Middle frontal gyrus (tissue), 1 donor: ENCODE measurements at regions not wholly inside any gene's neighbourhood (a gene's known extent, or its start where the extent isn't known, plus 50 kb on each side); places are given as distances from the start of the nearest gene placed in this dataset.
"Not testable (repeated sequence)": the region's sequence is repeated elsewhere in the genome, so short reads cannot be mapped to it uniquely, and the experiment has no call there.

Source experiments
- DNase-seq: peaks from one replicate; pipeline ENCODE4 v3.0.0-alpha.2; 2015; ENCODE audit warnings: low spot score; ENCODE audit errors: extremely low spot score

DNA sequence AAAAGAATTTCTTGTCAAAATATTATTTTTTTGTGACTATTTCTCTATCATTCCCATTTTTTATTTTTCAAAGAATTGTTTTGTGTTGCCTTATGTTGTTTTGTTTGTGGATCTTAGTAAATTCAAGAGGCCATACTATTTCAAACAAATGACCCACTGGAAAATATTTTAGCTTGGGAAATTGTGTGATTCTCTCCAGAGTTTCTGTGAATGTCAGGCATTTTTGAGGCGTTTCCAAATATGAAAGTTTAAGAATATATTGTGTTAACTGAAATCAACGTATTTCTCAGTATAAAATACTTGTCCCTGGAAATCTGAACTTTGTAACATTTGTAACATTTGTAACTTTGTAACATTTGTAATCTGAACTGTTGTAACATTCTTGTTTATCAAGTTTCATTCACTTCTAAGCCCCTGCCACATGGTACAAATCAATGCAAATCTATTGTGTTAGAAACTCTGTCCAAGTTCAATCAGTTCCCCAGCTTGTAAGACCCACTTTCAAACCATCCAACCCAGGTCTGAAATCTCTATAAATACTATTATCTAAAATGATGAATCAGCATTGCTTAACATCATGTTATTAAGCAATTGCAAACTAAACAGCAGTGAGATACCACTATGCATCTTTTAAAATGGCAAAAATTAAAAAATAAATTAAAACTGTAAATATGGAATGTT, 465.4 kb upstream of the GRID2 start:
- no peak for DNase-seq

GRCh38 chr4:91840359-91840758, 463.4 kb upstream of the GRID2 start:
- DNase-seq: no peak

- no peak for DNase-seq
Observed at GRCh38 chr4:91846233-91846632, 457.5 kb upstream of the GRID2 start.

DNA sequence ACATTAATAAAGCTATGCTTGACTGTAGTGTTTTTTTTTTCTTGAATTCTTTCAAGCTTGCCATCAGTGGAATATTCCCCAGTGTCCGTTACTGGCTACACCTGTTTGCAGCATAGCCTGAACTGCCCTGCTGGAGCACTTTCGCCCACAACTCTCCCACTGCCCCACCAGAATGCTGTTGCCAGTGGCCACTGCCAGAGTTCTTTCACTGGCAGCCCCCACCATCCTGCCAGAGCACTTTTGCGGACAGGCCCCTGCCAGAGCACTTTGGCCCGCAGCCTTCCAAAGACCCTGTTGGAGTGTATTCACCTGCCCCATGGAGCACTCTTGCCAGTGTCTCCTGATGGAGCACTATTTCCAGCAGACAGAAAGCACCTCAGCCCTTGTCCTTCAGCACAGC, 452.3 kb upstream of the GRID2 start:
- no peak for DNase-seq

DNA sequence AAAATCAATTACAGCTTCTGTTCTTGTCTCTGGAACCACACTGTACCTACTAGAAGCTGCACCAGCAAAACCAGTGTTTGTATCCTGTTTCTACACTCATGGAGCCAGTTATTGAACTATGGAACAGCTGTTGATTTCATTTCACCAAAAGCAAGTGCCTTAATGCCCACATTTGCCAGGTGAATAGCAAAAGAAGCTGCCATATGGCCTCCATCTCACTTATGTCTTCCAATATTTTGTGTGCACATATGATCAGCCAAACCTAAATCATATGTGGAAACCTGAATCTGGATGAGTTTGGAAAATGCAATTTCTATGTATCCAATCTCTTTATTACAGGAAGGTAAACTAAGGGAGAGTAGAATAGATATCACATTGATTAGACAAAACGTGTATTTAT, 415.8 kb upstream of the GRID2 start:
- DNase-seq: no peak

- not testable (repeated sequence) for DNase-seq
Observed at GRCh38 chr4:91891217-91891616, 412.5 kb upstream of the GRID2 start.

- DNase-seq: no peak
Observed at GRCh38 chr4:91894006-91894405, 409.8 kb upstream of the GRID2 start.

GRCh38 chr4:91904556-91904955, 399.2 kb upstream of the GRID2 start:
- no peak for DNase-seq

GRCh38 chr4:91909963-91910362, 393.8 kb upstream of the GRID2 start:
- no peak for DNase-seq

DNA sequence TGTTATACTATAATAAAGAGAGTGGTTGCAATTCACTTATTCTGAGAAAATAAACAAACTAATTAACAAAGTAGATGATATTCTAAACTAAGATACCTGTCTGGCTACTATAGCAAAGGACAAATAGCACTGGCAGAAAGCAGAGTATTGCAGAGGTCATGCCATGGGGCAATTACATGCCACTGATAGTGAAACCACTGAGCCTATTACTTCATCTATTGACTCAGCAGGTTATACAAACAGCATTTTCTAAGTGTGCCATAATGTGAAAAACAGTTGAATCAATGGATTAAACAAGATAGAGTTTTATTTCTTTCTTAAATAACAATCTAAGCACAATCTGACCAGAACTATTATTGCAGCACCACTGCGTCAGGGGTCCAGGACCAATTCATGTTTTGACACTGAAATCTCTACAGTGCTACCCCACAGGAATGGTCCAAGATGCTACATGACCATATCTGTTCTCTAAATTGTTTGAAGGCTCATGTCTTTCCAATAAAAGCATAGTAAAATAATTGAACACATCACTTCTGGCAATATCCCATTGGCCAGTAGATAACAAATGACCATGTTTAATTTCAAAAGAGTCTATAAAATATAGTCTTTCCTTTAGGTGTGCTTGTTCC, 389.5 kb upstream of the GRID2 start:
- no peak for DNase-seq

GRCh38 chr4:91916219-91916618, 387.5 kb upstream of the GRID2 start:
- no peak for DNase-seq

DNA sequence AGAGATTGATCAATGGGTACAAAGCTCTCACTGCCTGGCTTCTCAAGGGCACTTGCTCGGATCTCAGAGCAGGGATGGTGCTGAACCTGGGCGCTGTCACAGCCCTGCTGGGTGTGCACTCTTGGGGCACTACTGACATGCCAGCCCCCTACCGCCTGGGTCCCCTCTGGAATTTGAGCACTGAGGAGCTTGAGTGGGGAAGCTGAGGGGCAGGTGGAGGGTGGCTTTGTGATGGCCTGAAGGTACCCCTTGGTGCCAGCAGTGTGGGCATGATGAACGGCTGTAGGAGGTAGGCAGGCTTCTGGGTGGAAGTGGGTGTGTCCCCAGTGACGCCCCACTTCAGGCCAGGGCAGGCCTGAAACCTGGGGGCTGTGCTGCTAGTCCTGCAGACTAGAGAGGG, 379.1 kb upstream of the GRID2 start:
- no peak for DNase-seq

- no peak for DNase-seq
Observed at GRCh38 chr4:91935217-91935616, 368.5 kb upstream of the GRID2 start.

GRCh38 chr4:91936311-91936710, 367.5 kb upstream of the GRID2 start:
- DNase-seq: no peak

DNA sequence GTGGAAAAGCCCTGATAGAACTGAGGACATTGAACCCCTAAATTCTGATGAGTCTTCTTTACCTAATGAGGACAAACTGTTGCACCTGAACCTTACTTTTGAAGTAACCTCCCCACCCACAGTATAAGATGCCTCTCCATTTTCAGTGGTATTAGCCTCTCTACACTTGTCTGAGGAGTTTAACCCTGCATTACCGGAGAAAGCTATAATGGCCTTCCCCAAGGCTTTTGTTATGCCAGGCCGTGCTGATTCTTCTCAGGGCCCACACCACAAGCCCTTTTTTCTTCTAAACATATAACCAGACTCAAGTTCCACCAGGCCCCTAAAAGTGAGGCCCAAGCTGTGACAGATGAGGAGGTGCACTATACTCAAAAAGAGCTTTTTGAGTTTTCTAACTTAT, 345.8 kb upstream of the GRID2 start:
- DNase-seq: no peak

GRCh38 chr4:91958596-91958995, 345.2 kb upstream of the GRID2 start:
- DNase-seq: no peak

- no peak for DNase-seq
Observed at GRCh38 chr4:91961504-91961903, 342.3 kb upstream of the GRID2 start.

DNA sequence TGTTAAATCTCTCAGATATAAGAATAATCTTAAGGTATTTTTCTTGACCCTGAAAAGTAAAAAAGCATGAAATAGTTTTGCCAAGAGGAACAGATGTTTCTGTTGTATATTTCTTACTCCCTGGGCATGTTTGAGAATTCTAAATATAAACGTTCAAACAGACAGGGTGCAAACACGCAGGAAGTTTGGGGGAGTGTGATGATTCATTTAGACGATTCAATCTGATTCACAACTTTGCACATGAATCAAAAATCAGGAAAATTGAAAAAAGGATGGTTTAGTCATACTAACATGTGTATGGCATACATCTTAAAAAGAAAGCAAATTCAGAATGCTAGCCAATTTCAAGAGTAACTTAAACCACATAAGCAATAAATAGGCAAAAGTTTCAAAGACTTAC, 340.3 kb upstream of the GRID2 start:
- peak; percentile 67 for DNase-seq

DNA sequence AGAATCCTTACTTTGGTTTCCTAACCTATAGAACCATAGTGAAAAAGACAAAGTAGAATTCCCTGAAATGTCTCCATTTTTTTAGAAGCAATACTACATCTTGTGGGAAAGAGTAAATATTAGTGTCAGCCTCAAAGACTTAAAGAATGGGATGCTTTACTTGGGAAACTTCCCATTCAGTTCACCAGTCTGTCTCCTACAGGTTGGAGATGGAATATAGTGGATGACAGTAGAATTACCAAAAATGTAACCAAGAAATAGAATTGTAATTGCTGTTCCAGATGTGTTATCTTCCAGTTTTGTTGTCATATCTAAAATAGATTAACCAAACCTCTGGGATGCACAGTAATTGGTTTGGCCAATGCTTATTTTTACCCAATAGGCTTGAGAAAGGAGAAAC, 338.6 kb upstream of the GRID2 start:
- no peak for DNase-seq

DNA sequence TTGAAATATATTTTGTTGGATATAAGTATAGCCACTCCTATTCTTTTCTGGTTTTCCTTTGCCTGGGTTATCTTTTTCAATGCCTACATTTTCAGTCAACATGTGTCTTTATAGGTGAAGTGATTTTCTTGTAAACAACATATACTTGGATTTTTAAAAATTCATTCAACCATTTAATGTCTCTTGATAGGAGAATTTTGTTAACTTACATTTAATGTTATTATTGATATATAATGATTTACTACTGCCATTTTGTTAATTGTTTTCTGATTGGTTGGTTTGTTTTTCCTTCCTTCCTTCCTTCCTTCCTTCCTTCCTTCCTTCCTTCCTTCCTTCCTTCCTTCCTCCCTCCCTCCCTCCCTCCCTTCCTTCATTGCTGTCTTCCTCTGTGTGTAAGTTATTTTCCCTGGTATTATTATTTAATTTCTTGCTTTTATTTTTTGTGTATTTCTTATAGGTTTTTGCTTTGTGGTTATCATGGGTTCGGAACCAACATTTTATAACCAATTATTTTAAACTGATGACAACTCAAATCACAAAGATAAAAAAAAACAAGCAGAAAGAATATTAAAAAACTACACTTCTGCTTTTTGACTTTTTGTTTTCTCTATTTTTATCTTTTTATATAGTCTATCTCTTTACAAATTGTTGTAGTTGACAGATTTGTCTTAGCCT, 330.1 kb upstream of the GRID2 start:
- DNase-seq: no peak

DNA sequence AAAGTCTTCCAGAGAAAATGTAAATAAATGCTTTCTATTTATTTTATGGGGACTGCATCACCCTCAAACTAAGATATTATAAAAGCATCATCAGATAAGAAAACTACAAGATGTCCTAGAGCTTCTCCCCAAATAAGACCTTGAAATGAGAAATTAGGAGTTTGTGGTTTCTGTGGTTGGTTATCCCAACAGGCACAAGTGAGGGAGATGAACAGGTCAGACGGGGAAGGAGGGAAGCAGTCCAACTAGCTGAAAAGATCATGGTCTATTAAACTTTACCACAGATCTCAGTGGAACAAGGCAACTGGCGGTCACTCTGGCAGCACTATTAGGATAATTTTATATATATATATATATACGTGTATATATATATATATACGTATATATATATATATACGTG, 319.3 kb upstream of the GRID2 start:
- DNase-seq: no peak

DNA sequence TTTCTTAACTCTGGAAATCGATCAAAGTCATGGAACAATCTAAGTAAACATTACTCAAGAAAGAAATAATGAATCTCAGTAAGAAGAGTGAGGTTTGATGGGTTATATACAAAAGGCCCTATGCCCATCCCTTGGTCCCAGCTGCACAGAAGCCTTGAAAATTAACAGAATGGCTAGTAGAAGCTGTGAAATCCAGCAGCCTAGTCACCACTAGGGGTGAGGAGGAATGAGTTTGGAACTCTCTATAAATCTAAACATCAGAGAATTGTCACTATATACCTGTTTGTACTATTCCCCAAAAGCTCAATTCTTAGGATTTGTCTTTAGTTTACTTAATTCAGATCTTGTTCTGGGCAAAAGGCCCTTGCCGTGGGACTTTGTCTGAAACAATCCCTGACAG, 313.9 kb upstream of the GRID2 start:
- no peak for DNase-seq

- DNase-seq: no peak
Observed at GRCh38 chr4:91990726-91991125, 313.0 kb upstream of the GRID2 start.
